ENCODE measurements at regions not wholly inside any gene's neighbourhood (a gene's known extent, or its start where the extent isn't known, plus 50 kb on each side); places are given as distances from the start of the nearest gene placed in this dataset.

GRCh38 chr6:8652710-8653109 is 217.4 kb upstream of the SLC35B3 start:
- FAIRE-seq, result no peak
- no peaks in the 10 kb centered on the region for H3K36me3 Mint-ChIP-seq (ENCODE audit: low read depth, unreplicated experiment)
- Histone ChIP-seq H3K9me3 (ENCODE audit: insufficient read depth, low read depth, low read length) (peaks cover 3% of the 10 kb centered on the region), H3K4me1 (ENCODE audit: insufficient read depth, low read length) (no peaks in the 10 kb centered on the region), H3K4me3 (ENCODE audit: insufficient read depth, low read depth, low read length) (no peak overlapping the region), H3K4me2 (ENCODE audit: low read length) (no peak overlapping the region), H3K36me3 (ENCODE audit: insufficient read depth, low read length) (no peaks in the 10 kb centered on the region), H3K27me3 (ENCODE audit: insufficient read depth, low read length) (no peaks in the 10 kb centered on the region), H4K20me1 (ENCODE audit: insufficient read depth, low read length) (no peaks in the 10 kb centered on the region), H2AFZ (ENCODE audit: low read depth, low read length) (no peak overlapping the region), H3K79me2 (ENCODE audit: insufficient read depth, low read length) (no peaks in the 10 kb centered on the region), H3K27ac (ENCODE audit: low read depth, low read length) (no peak overlapping the region), H3K9ac (ENCODE audit: low read length) (no peak overlapping the region)
- H3K9me3 Mint-ChIP-seq (ENCODE audit: unreplicated experiment), result no peaks in the 10 kb centered on the region
- no peak overlapping the region for H3K4me3 Mint-ChIP-seq (ENCODE audit: unreplicated experiment)
- peaks cover 8% of the 10 kb centered on the region for H3K4me1 Mint-ChIP-seq (ENCODE audit: low read depth, unreplicated experiment)
- DNase-seq (ENCODE audit: low read depth), result no peak
- TF ChIP-seq EZH2 (IDR thresholded peaks at IDR 0.05; ENCODE audit: insufficient read depth, low read length) (no peak), CTCF (IDR thresholded peaks at IDR 0.05; ENCODE audit: insufficient read depth, low read depth, low read length) (no peak)
- H3K27ac Mint-ChIP-seq (ENCODE audit: unreplicated experiment), result no peak overlapping the region
- no peaks in the 10 kb centered on the region for H3K27me3 Mint-ChIP-seq (ENCODE audit: low read depth, unreplicated experiment)

- no peaks in the 10 kb centered on the region for H3K9me3 Mint-ChIP-seq (ENCODE audit: unreplicated experiment)
- H3K79me2 ChIP-seq (ENCODE audit: insufficient read depth, low read length), result no peaks in the 10 kb centered on the region
- H4K20me1 ChIP-seq (ENCODE audit: insufficient read depth, low read length), result no peaks in the 10 kb centered on the region
- no peak overlapping the region for H3K27ac Mint-ChIP-seq (ENCODE audit: unreplicated experiment)
- TF ChIP-seq EZH2 (IDR thresholded peaks at IDR 0.05; ENCODE audit: insufficient read depth, low read length), result no peak
- TF ChIP-seq CTCF (IDR thresholded peaks at IDR 0.05; ENCODE audit: insufficient read depth, low read depth, low read length), result no peak
- H3K4me3 Mint-ChIP-seq (ENCODE audit: unreplicated experiment), result no peak overlapping the region
- H3K4me1 ChIP-seq (ENCODE audit: insufficient read depth, low read length), result no peaks in the 10 kb centered on the region
- H2AFZ ChIP-seq (ENCODE audit: low read depth, low read length), result no peak overlapping the region
- DNase-seq (ENCODE audit: low read depth) (no peak), FAIRE-seq (no peak)
- no peaks in the 10 kb centered on the region for H3K27me3 Mint-ChIP-seq (ENCODE audit: low read depth, unreplicated experiment)
- no peaks in the 10 kb centered on the region for H3K36me3 Mint-ChIP-seq (ENCODE audit: low read depth, unreplicated experiment)
- no peaks in the 10 kb centered on the region for H3K36me3 ChIP-seq (ENCODE audit: insufficient read depth, low read length)
- peaks cover 3% of the 10 kb centered on the region for H3K9me3 ChIP-seq (ENCODE audit: insufficient read depth, low read depth, low read length)
- no peak overlapping the region for H3K4me2 ChIP-seq (ENCODE audit: low read length)
- no peak overlapping the region for H3K27ac ChIP-seq (ENCODE audit: low read depth, low read length)
- H3K4me1 Mint-ChIP-seq (ENCODE audit: low read depth, unreplicated experiment), result peaks cover under 1% of the 10 kb centered on the region
- H3K9ac ChIP-seq (ENCODE audit: low read length), result no peak overlapping the region
- H3K27me3 ChIP-seq (ENCODE audit: insufficient read depth, low read length), result no peaks in the 10 kb centered on the region
- no peak overlapping the region for H3K4me3 ChIP-seq (ENCODE audit: insufficient read depth, low read depth, low read length)
Measured at GRCh38 chr6:8651998-8652397, 216.7 kb upstream of the SLC35B3 start.

- H3K4me3 ChIP-seq (ENCODE audit: insufficient read depth, low read depth, low read length), result no peak overlapping the region
- no peak overlapping the region for H3K9ac ChIP-seq (ENCODE audit: low read length)
- Mint-ChIP-seq H3K4me1 (ENCODE audit: low read depth, unreplicated experiment) (no peaks in the 10 kb centered on the region), H3K36me3 (ENCODE audit: low read depth, unreplicated experiment) (no peaks in the 10 kb centered on the region), H3K9me3 (ENCODE audit: unreplicated experiment) (peaks cover 5% of the 10 kb centered on the region), H3K27ac (ENCODE audit: unreplicated experiment) (no peak overlapping the region), H3K4me3 (ENCODE audit: unreplicated experiment) (no peak overlapping the region), H3K27me3 (ENCODE audit: low read depth, unreplicated experiment) (no peaks in the 10 kb centered on the region)
- DNase-seq (ENCODE audit: low read depth) (no peak), FAIRE-seq (no peak)
- TF ChIP-seq EZH2 (IDR thresholded peaks at IDR 0.05; ENCODE audit: insufficient read depth, low read length) (no peak), CTCF (IDR thresholded peaks at IDR 0.05; ENCODE audit: insufficient read depth, low read depth, low read length) (no peak)
- H3K27me3 ChIP-seq (ENCODE audit: insufficient read depth, low read length), result no peaks in the 10 kb centered on the region
- H3K79me2 ChIP-seq (ENCODE audit: insufficient read depth, low read length), result no peaks in the 10 kb centered on the region
- H3K4me1 ChIP-seq (ENCODE audit: insufficient read depth, low read length), result no peaks in the 10 kb centered on the region
- H2AFZ ChIP-seq (ENCODE audit: low read depth, low read length), result no peak overlapping the region
- H3K27ac ChIP-seq (ENCODE audit: low read depth, low read length), result no peak overlapping the region
- no peak overlapping the region for H3K4me2 ChIP-seq (ENCODE audit: low read length)
- no peaks in the 10 kb centered on the region for H4K20me1 ChIP-seq (ENCODE audit: insufficient read depth, low read length)
- H3K36me3 ChIP-seq (ENCODE audit: insufficient read depth, low read length), result no peaks in the 10 kb centered on the region
- H3K9me3 ChIP-seq (ENCODE audit: insufficient read depth, low read depth, low read length), result peaks cover 2% of the 10 kb centered on the region
Measured at GRCh38 chr6:8645212-8645611, 209.9 kb upstream of the SLC35B3 start.
